ENCODE measurements at regions not wholly inside any gene's neighbourhood (a gene's known extent, or its start where the extent isn't known, plus 50 kb on each side); places are given as distances from the start of the nearest gene placed in this dataset.

DNA sequence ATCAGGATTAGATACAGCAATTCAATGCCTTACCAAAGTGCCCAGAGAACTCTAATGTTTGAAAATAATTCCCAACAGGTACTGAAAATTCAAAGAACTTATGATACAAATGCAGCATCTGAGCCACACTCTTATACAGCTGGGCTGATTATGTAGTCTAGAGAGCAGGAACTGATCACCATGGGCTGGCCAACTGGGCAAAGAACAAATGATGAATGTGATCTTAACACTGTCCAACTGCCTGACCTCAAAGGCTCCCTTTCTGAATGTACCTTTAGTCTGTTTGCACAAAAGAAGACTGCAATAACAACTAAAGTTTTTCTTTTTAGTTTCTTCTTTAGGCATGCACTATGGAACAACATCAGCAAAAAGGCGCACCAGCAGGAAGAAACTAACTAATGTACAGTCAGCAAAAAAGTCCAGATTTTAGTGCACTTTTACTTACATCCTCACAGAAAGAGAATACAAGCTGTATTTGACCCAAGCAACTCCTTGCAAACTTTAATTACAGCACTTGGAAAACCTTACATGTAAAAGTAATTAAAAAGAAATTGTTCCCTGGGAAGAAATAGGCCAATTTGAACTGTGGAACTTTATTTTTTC, 1095.1 kb downstream of the IGSF11 start:
- no peak for TF ChIP-seq GLIS3 (CRISPR knock-in tag; IDR thresholded peaks at IDR 0.05)
- TF ChIP-seq, protein P1, sequence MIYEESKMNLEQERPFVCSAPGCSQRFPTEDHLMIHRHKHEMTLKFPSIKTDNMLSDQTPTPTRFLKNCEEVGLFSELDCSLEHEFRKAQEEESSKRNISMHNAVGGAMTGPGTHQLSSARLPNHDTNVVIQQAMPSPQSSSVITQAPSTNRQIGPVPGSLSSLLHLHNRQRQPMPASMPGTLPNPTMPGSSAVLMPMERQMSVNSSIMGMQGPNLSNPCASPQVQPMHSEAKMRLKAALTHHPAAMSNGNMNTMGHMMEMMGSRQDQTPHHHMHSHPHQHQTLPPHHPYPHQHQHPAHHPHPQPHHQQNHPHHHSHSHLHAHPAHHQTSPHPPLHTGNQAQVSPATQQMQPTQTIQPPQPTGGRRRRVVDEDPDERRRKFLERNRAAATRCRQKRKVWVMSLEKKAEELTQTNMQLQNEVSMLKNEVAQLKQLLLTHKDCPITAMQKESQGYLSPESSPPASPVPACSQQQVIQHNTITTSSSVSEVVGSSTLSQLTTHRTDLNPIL (CRISPR knock-in tag; IDR thresholded peaks at IDR 0.05; ENCODE audit: low read depth), result no peak
- no peak for TF ChIP-seq ESRRG (CRISPR knock-in tag; IDR thresholded peaks at IDR 0.05)
- no peak for TF ChIP-seq ZC3H10 (CRISPR knock-in tag; IDR thresholded peaks at IDR 0.05)
- no peak for TF ChIP-seq ZNF70 (CRISPR knock-in tag; IDR thresholded peaks at IDR 0.05)
- TF ChIP-seq, protein P2, sequence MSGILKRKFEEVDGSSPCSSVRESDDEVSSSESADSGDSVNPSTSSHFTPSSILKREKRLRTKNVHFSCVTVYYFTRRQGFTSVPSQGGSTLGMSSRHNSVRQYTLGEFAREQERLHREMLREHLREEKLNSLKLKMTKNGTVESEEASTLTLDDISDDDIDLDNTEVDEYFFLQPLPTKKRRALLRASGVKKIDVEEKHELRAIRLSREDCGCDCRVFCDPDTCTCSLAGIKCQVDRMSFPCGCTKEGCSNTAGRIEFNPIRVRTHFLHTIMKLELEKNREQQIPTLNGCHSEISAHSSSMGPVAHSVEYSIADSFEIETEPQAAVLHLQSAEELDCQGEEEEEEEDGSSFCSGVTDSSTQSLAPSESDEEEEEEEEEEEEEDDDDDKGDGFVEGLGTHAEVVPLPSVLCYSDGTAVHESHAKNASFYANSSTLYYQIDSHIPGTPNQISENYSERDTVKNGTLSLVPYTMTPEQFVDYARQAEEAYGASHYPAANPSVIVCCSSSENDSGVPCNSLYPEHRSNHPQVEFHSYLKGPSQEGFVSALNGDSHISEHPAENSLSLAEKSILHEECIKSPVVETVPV (CRISPR knock-in tag; IDR thresholded peaks at IDR 0.05), result no peak
- no peak for TF ChIP-seq ISL1 (CRISPR knock-in tag; IDR thresholded peaks at IDR 0.05)
- TF ChIP-seq, protein P3, sequence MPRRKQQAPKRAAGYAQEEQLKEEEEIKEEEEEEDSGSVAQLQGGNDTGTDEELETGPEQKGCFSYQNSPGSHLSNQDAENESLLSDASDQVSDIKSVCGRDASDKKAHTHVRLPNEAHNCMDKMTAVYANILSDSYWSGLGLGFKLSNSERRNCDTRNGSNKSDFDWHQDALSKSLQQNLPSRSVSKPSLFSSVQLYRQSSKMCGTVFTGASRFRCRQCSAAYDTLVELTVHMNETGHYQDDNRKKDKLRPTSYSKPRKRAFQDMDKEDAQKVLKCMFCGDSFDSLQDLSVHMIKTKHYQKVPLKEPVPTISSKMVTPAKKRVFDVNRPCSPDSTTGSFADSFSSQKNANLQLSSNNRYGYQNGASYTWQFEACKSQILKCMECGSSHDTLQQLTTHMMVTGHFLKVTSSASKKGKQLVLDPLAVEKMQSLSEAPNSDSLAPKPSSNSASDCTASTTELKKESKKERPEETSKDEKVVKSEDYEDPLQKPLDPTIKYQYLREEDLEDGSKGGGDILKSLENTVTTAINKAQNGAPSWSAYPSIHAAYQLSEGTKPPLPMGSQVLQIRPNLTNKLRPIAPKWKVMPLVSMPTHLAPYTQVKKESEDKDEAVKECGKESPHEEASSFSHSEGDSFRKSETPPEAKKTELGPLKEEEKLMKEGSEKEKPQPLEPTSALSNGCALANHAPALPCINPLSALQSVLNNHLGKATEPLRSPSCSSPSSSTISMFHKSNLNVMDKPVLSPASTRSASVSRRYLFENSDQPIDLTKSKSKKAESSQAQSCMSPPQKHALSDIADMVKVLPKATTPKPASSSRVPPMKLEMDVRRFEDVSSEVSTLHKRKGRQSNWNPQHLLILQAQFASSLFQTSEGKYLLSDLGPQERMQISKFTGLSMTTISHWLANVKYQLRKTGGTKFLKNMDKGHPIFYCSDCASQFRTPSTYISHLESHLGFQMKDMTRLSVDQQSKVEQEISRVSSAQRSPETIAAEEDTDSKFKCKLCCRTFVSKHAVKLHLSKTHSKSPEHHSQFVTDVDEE (CRISPR knock-in tag; IDR thresholded peaks at IDR 0.05), result no peak
- ATAC-seq, result no peak

DNA sequence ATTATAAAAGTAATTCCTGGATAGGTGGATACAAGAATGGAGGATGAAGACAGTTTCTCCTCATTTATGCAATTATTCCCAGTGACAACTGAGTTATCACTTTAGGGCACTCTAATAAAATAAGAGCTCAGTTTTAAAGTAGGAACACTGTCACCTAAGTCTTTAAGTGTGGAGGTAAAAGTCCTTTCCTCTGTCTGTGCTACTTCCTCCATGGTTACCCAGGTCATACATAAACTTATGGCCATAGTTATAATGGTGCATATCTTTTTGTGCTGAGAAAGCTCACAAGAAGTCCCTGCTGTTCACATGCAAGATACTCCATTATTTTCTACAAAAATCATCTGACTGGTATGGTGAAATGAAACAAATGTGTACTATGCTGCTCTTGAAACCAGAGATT, 1093.6 kb downstream of the IGSF11 start:
- TF ChIP-seq SNAI2 (CRISPR knock-in tag; IDR thresholded peaks at IDR 0.05) (no peak), ZFP30 (CRISPR knock-in tag; IDR thresholded peaks at IDR 0.05) (no peak), ESRRG (CRISPR knock-in tag; IDR thresholded peaks at IDR 0.05) (no peak), ZNF565 (CRISPR knock-in tag; conservative IDR thresholded peaks at IDR 0.05; ENCODE audit: low read depth) (no peak), ARNTL (CRISPR knock-in tag; IDR thresholded peaks at IDR 0.05; ENCODE audit: borderline replicate concordance, low read depth) (no peak), PPARA (CRISPR knock-in tag; IDR thresholded peaks at IDR 0.05; ENCODE audit: borderline replicate concordance) (no peak)
- TF ChIP-seq, protein P4, sequence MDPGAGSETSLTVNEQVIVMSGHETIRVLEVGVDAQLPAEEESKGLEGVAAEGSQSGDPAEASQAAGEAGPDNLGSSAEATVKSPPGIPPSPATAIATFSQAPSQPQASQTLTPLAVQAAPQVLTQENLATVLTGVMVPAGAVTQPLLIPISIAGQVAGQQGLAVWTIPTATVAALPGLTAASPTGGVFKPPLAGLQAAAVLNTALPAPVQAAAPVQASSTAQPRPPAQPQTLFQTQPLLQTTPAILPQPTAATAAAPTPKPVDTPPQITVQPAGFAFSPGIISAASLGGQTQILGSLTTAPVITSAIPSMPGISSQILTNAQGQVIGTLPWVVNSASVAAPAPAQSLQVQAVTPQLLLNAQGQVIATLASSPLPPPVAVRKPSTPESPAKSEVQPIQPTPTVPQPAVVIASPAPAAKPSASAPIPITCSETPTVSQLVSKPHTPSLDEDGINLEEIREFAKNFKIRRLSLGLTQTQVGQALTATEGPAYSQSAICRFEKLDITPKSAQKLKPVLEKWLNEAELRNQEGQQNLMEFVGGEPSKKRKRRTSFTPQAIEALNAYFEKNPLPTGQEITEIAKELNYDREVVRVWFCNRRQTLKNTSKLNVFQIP (CRISPR knock-in tag; IDR thresholded peaks at IDR 0.05; ENCODE audit: borderline replicate concordance, low read depth), result no peak
- TF ChIP-seq, protein P2 (CRISPR knock-in tag; IDR thresholded peaks at IDR 0.05), result no peak
- no peak for ATAC-seq

DNA sequence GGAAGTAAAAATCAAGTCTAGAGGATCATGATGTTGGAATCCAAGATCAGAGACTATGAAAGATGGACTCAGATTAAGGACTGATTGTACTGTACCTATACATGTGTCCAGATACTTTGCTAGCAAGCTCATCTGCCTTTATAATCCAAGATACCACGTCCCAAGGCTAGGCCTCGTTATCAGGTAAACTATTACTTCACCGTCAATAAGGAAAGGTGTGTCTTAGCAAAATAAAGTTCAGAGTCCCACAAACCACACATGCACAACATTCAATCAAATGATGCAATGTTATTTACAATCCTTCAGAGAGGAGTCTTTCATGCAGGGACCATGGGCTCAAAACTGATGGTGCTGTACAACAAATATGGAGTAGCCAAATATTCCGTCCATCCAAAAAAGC, 1092.9 kb downstream of the IGSF11 start:
- ATAC-seq, result no peak
- TF ChIP-seq, protein P4 (CRISPR knock-in tag; IDR thresholded peaks at IDR 0.05; ENCODE audit: borderline replicate concordance, low read depth), result no peak
- TF ChIP-seq BACH2 (CRISPR knock-in tag; IDR thresholded peaks at IDR 0.05; ENCODE audit: borderline replicate concordance), result no peak
- TF ChIP-seq, protein P5, sequence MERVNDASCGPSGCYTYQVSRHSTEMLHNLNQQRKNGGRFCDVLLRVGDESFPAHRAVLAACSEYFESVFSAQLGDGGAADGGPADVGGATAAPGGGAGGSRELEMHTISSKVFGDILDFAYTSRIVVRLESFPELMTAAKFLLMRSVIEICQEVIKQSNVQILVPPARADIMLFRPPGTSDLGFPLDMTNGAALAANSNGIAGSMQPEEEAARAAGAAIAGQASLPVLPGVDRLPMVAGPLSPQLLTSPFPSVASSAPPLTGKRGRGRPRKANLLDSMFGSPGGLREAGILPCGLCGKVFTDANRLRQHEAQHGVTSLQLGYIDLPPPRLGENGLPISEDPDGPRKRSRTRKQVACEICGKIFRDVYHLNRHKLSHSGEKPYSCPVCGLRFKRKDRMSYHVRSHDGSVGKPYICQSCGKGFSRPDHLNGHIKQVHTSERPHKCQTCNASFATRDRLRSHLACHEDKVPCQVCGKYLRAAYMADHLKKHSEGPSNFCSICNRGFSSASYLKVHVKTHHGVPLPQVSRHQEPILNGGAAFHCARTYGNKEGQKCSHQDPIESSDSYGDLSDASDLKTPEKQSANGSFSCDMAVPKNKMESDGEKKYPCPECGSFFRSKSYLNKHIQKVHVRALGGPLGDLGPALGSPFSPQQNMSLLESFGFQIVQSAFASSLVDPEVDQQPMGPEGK (CRISPR knock-in tag; IDR thresholded peaks at IDR 0.05; ENCODE audit: borderline replicate concordance), result no peak
- TF ChIP-seq ARNTL (CRISPR knock-in tag; IDR thresholded peaks at IDR 0.05; ENCODE audit: borderline replicate concordance, low read depth), result no peak
- TF ChIP-seq, protein P2 (CRISPR knock-in tag; IDR thresholded peaks at IDR 0.05), result no peak
- TF ChIP-seq, protein P1 (CRISPR knock-in tag; IDR thresholded peaks at IDR 0.05; ENCODE audit: low read depth), result no peak
- TF ChIP-seq TOX (CRISPR knock-in tag; IDR thresholded peaks at IDR 0.05; ENCODE audit: borderline replicate concordance), result no peak
- no peak for TF ChIP-seq ZNF565 (CRISPR knock-in tag; conservative IDR thresholded peaks at IDR 0.05; ENCODE audit: low read depth)
- TF ChIP-seq GLIS3 (CRISPR knock-in tag; IDR thresholded peaks at IDR 0.05), result no peak
- TF ChIP-seq CSDC2 (CRISPR knock-in tag; IDR thresholded peaks at IDR 0.05), result no peak
- TF ChIP-seq ZNF70 (CRISPR knock-in tag; IDR thresholded peaks at IDR 0.05), result no peak
- TF ChIP-seq PPARA (CRISPR knock-in tag; IDR thresholded peaks at IDR 0.05; ENCODE audit: borderline replicate concordance), result no peak

All from SK-N-SH treated with all-trans-retinoic acid at 6 μM for 48 hours (cell line).